ENCODE measurements at regions not wholly inside any gene's neighbourhood (a gene's known extent, or its start where the extent isn't known, plus 50 kb on each side); places are given as distances from the start of the nearest gene placed in this dataset.
"Not testable (repeated sequence)": the region's sequence is repeated elsewhere in the genome, so short reads cannot be mapped to it uniquely, and the experiment has no call there.

- no peak for DNase-seq (ENCODE audit: low spot score)
Observed at GRCh38 chr16:60810250-60810649, 1226.0 kb downstream of the CDH8 start.

GRCh38 chr16:60792437-60792836 lies 1243.8 kb downstream of the CDH8 start:
- DNase-seq (ENCODE audit: low spot score) = no peak

- no peak for DNase-seq (ENCODE audit: low spot score)
Observed at GRCh38 chr16:60788631-60789030, 1247.6 kb downstream of the CDH8 start.

- no peak for DNase-seq (ENCODE audit: low spot score)
Observed at GRCh38 chr16:60776281-60776680, 1260.0 kb downstream of the CDH8 start.

- no peak for DNase-seq (ENCODE audit: low spot score)
Observed at GRCh38 chr16:60771138-60771537, 1265.1 kb downstream of the CDH8 start.

- not testable (repeated sequence) for DNase-seq (ENCODE audit: low spot score)
Observed at GRCh38 chr16:60770384-60770783, 1265.9 kb downstream of the CDH8 start.

- DNase-seq (ENCODE audit: low spot score) = no peak
Observed at GRCh38 chr16:60763869-60764268, 1272.4 kb downstream of the CDH8 start.

GRCh38 chr16:60755907-60756306 lies 1280.3 kb downstream of the CDH8 start:
- no peak for DNase-seq (ENCODE audit: low spot score)

- DNase-seq (ENCODE audit: low spot score) = no peak
Observed at GRCh38 chr16:60748366-60748765, 1287.9 kb downstream of the CDH8 start.

- DNase-seq (ENCODE audit: low spot score) = no peak
Observed at GRCh38 chr16:60744198-60744597, 1292.0 kb downstream of the CDH8 start.

GRCh38 chr16:60741810-60742209 lies 1294.4 kb downstream of the CDH8 start:
- no peak for DNase-seq (ENCODE audit: low spot score)

GRCh38 chr16:60739737-60740683 lies 1296.2 kb downstream of the CDH8 start:
- no peak for DNase-seq (ENCODE audit: low spot score)

- no peak for DNase-seq (ENCODE audit: low spot score)
Observed at GRCh38 chr16:60731329-60732050, 1304.7 kb downstream of the CDH8 start.

- no peak for DNase-seq (ENCODE audit: low spot score)
Observed at GRCh38 chr16:60729051-60729450, 1307.2 kb downstream of the CDH8 start.

- DNase-seq (ENCODE audit: low spot score) = no peak
Observed at GRCh38 chr16:60727851-60728250, 1308.4 kb downstream of the CDH8 start.

- DNase-seq (ENCODE audit: low spot score) = no peak
Observed at GRCh38 chr16:60720060-60720459, 1316.2 kb downstream of the CDH8 start.

- no peak for DNase-seq (ENCODE audit: low spot score)
Observed at GRCh38 chr16:60717808-60718207, 1318.4 kb downstream of the CDH8 start.

GRCh38 chr16:60712144-60712543 lies 1324.1 kb downstream of the CDH8 start:
- DNase-seq (ENCODE audit: low spot score) = no peak

- DNase-seq (ENCODE audit: low spot score) = no peak
Observed at GRCh38 chr16:60704726-60705125, 1331.5 kb downstream of the CDH8 start.

- DNase-seq (ENCODE audit: low spot score) = no peak
Observed at GRCh38 chr16:60703096-60703495, 1333.1 kb downstream of the CDH8 start.

- DNase-seq (ENCODE audit: low spot score) = no peak
Observed at GRCh38 chr16:60686824-60687223, 1349.4 kb downstream of the CDH8 start.

- no peak for DNase-seq (ENCODE audit: low spot score)
Observed at GRCh38 chr16:60684002-60684401, 1352.2 kb downstream of the CDH8 start.

GRCh38 chr16:60682219-60682618 lies 1354.0 kb downstream of the CDH8 start:
- DNase-seq (ENCODE audit: low spot score) = no peak

Data from ecto neural progenitor cell (in vitro differentiated cells).